C1 segment of cervical spinal cord (tissue), 14 donors: ENCODE measurements at regions not wholly inside any gene's neighbourhood (a gene's known extent, or its start where the extent isn't known, plus 50 kb on each side); places are given as distances from the start of the nearest gene placed in this dataset.
A peak's percentile ranks its signal among the peaks of the same experiment; 100 is the strongest.
"Not testable (repeated sequence)": the region's sequence is repeated elsewhere in the genome, so short reads cannot be mapped to it uniquely, and the experiment has no call there.

Experiments used
- DNase-seq, 14 donors: peaks; one replicate each; lab custom pipeline; 2025; lab: John Stamatoyannopoulos, UW

DNA sequence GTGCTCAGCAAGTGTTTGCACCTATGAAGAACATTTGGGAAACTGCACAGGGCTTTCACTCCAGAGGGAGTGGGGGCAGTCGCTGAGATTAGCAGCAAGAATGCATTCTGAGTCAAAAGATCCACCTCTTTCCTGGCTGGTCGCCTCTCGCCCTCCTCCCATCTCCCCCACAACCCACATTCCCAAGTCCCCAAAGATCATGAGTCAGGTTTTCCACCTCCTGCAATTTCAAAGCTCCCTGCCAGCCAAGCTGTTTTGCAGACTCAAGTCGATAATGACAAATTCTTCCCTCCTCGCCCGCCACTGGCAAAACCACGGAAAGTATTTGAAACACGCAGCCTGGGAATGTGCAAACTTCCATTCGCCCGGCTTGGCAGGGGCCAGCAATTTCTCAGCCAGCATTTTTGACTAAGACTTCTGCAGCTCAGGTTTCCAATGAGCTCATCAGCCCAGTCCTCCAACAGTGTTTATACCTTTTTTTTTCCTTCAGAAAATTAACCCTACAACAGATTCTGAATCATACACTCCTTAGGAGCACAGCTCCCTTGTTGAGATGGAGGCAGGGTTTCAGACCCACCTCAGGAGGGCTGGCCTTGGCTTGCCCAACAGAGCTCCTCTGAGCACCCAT, 181.4 kb downstream of the SMAD6 start:
- DNase-seq, result peak in 7 of 14 donors; percentile 10 to 74 (median 35)

GRCh38 chr15:66884115-66884622, 181.2 kb upstream of the SMAD3 start:
- no peak for DNase-seq

DNA sequence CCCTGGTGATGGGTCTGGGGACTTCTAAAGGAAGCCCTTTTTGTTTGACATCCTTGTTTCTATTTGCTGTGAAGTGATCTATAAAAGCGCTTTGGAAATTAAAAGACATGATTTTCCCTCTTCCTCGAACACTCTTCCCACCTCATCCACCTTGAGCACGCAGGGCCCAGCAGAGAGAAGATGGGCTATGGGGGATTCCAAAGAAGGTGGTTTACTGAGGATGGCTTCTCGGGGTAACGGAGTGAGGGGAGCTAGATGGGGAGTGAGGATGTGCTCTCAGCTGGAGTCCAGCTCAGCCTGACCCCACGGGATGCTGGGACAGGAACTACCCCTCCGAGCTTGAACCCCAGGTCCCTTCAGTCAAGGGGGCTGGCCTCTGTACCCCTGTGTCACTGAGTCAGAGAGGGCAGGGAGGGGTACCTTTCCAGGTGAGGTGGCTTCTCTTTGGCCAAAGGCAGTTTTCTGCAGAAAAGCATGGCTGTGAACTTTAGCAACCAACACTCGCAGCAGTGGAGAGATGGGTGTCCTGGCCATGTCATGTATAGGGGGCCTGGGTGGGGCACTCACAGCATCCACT, 180.7 kb upstream of the SMAD3 start:
- no peak for DNase-seq

DNA sequence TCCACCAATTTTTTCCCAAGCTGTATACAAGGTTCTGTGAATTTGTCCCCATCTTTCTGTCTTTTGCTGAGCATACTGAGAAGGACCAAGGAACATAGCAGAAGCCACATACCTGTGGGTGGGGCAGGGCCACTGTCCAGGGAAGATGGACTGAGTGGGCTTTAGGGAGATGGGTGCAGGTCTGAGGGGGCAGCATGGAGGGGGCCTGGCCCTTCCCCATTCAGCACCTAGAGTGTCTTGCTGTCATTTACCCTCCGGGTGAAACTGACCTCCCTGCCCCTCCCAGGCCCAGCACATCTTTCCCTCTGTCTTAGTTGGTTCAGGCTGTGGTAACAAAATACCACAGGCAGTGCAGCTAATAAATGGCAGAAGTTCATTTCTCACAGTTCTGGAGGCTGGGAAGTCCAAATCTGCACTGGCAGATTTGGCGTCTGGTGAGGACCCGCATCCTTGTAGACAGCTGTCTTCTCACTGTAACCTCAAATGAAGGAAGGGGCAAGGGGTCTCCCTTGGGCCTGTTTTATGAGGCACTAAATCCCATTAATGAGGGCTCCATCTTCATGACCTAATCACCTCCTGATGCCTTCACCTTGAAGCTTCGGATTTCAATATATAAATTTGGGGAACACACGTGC, 180.0 kb upstream of the SMAD3 start:
- DNase-seq, result no peak

DNA sequence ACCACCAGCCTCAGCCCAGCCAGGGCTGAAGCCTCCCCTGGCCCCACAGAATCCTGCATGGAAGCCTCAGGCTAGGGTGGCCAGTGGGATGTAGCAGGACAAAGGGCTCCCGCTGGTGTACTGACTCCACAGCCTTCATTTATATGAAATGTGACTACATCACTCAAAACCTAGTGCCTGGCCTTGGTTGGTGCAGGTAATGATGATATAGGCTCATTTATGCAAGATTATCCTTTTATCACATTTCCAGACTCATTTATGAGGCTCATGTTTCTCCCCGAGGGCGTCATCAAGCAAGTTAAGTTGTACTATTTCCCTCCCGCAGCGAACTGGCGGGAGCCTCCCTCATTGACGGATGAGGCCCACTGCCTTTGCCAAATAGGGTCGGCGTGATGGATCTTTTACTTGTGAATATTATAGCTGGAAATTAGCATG, 179.1 kb upstream of the SMAD3 start:
- no peak for DNase-seq

DNA sequence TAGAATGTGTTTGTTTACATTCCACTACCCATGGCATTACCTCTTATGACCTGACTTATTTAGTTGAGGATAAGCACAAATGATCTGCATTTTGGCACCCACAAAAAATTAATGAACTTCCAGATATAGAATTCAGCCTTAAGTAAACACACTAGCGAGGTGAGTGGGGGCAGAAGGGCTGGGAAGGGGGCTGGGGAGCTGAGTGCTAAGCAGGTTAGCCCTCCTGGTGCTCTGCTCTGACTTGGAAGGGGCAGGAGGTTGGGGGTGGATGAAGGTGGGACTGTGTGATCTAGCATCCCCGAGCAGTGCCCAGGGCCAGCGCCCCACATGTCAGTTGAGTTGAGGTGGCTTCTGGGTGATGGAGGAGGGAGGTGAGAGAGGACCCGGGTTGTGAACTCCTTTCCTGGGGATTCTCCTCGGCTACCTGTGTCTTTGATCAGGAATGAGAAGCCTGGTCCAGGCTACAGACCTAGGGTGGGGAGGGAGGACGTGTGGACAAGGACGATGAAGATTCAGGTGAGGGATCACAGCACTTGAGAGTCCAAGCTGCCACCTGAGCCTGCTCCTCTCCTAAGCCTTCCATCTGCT, 178.6 kb upstream of the SMAD3 start:
- no peak for DNase-seq

DNA sequence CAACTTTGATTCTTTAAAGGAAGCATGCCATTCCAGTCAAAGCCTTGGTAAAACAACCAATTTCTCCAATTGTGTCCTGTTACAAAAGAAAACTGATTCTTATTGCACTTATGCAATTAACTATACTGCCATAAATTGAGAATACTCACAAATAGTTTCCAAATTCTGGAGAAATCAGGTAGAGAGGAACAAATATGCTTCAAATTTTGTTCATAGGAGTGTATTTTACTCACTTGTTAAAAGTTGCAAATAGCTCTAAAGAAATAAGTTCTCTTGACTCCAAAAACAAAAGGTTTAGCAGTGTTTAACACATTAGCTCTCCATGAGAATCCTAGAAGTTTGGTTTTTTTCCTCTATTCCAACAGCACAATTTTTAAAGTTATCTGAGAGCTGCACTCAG, 176.1 kb upstream of the SMAD3 start:
- DNase-seq, result not testable (repeated sequence)

GRCh38 chr15:66891776-66892175, 173.6 kb upstream of the SMAD3 start:
- no peak for DNase-seq

DNA sequence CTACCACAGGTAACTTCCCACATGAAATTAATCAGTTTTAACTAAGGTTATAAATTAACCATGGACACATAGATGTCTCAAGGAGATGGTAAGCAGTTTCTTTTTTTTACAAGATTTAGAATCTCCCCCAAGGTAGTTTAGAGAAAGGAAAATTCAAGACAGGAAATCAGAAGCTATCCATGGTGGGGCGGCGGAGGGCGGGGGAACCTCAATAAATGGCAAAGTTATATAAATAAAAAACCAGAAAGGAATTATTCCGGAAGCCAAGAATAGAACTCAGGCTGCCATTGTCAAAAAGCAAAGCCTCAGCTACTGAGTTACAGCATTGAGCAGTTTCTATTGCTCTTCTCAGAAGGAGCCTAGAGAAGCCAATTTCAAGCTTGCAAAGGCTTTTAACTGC, 172.1 kb upstream of the SMAD3 start:
- no peak for DNase-seq

DNA sequence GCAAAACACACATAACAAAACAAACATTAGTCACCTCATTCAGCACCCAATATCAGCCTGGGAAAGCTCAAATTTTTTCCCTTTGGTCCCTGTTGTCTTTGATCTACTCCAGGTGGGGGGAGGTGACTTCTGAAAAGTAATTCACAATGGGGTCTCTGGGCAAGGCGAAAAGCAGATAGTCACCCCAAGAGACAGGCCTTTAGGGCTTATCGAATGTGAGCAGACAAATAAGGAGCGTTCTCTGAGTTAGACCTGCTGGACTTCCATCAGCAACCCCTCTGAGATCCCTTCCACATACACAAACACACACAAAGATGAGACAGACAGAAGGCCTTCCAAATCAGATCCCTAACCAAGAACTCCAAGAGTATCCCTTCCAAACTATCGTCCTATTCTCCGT, 171.0 kb upstream of the SMAD3 start:
- DNase-seq, result no peak

GRCh38 chr15:66894986-66895780, 170.2 kb upstream of the SMAD3 start:
- DNase-seq, result no peak

DNA sequence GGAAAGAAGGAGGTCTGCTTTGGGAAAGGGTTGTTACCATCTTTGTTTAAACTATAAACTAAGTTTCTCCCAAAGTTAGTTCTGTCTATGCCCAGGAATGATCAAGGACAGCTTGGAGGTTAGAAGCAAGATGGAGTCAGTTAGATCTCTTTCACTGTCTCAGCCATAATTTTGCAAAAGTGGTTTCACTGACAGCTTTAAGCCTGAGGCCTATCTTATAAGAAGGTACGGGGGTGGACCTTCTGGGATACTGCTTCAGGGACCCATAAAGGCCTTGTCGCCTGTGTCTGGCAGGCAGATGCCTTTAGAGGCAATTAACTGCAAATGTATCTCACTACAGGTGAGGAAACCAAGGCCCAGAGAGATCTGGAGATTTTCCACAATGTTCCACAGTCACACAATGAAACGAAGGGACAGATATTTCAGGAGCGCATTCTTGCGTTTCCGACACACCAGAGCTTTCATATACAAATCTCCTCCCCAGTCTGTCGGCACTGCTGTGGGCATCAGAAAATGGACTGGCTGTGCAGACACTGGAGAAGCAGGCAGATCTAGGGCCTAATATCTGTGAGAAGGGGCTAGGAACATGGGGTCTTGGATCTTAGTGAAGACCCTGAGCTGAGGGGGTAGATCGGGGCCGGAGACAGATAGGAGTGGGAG, 169.5 kb upstream of the SMAD3 start:
- no peak for DNase-seq

DNA sequence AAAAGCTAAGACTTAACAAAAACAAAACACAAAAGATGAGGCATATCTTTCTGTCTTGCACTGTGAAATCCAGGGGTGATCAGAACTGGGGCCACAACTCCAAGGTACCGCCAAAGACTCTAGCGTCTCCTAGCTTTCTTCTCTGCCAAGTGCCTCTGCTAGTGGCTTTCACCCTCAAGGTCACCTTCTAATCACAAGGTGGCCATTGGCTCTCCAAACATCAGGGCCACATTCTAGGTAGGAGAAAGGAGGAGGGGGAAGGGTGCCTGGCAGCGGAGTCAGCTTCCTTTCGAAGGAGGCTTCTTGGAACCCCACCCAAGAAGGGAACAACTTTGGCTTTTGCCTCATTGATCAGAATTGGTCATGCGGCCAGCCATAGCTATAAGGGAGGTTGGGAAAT, 168.8 kb upstream of the SMAD3 start:
- no peak for DNase-seq

DNA sequence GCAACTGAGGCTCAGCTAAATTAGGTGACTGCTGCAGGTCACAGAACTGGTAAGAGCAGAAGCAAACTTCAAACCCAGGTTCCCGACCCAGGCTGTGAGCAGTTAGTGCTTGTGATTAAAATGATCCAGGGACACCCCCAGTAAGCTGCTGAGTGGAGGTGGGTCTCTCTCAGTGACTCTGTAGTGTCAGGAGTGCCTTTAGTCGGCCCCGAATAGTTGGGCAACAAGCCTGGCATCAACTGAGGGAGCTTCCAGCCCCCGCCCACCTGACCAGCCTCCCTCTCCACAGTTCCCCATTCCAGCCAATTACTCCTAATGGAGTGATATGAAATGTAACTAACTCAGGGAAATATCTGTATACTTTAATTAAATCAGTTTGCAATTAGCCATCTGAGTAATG, 168.0 kb upstream of the SMAD3 start:
- no peak for DNase-seq

DNA sequence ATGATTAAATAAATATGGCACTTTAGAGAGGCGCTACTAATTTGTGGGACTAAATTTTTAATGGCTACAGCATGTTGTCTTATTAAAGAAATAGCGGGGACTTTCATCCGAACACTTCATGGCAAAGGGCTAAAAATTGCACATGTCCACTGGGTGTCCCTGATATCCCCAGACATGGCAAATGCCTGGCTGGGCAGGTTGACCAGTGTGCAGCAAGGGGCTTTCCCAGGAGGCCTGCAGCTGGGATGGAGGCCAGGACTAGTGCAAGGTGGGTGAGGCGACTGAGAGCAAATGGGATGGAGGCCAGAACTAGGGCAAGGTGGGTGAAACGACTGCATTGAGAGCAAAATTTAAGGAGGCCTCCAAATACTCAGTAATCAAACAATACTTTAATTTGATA, 167.4 kb upstream of the SMAD3 start:
- DNase-seq, result no peak

DNA sequence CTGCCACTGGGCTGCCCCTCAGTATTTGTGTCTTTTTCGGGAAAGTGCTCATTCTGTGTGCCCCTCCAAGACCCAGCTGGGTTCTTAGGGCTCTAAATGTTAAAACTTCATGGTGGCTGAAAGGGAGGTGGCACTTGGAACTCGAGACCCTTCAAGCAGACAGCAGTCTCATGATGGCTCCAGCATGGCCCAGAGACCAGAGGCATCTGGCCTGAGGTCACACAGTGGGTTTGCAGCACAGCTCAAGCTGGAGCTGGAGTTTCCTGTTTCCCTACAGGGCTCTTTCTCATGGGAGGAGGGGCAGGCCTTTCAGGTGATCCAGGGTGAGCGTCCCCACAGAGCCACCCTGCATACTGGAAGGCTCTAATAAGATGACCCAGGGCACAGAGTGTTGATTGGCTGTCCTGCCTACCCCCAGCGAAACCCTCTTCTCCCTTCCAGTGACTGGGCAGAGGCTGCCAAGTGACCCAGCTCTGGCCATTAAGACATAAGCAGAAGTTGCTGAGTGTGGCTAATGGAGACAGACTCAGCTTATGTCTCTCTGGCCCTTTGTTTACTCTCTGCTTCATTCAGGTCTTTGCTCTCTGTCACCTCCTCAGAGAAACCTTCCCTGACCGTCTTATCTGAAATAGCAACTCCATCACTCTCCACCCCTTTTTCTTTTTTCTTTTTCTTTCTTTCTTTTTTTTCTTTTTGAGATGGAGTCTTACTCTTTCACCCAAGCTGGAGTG, 166.6 kb upstream of the SMAD3 start:
- DNase-seq, result no peak

DNA sequence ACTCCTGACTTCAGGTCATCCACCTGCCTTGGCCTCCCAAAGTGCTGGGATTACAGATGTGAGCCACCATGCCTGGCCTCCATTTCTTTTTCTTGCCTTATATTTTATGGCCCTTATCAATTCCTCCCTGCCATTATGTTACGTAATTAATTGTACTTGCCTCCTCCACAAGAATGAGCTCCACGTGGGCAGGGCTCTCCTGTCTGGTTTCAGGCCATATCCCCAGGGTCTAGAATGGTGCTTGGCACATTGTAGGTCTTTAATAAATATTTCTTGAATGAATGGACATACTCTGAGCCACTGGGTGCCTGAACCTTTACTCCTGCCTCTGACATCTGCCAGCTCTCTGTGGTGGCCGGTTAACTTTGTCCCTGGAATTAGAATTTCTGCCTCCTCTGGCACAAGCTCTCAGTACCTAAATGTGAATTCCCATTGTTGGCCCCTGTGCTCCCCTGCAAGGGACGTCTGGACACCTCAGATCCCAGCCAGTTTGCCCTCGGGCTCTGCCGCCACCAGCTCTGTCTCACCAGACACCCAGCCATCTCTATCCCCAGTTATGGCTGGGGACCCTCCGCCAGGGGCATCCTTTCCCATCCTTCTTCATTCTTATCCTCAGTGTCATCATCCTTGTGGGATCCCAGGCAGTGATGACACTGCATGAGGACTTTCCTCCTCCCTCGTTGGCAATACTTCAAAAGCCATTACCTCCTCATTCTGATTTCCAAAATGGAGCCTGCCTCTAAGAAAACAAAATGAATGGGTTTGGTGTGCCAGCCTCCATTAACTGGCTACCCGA, 165.6 kb upstream of the SMAD3 start:
- DNase-seq, result no peak

GRCh38 chr15:66900586-66901310, 164.7 kb upstream of the SMAD3 start:
- no peak for DNase-seq
